GM18858 (cell line): ENCODE measurements at regions not wholly inside any gene's neighbourhood (a gene's known extent, or its start where the extent isn't known, plus 50 kb on each side); places are given as distances from the start of the nearest gene placed in this dataset.
"Not testable (repeated sequence)": the region's sequence is repeated elsewhere in the genome, so short reads cannot be mapped to it uniquely, and the experiment has no call there.

Source experiments
- ATAC-seq: cut with Tn5 transposase; IDR thresholded peaks from one replicate; pipeline ENCODE4 v1.9.1; 2021; ENCODE audit not compliant: unreplicated experiment

GRCh38 chr5:29231154-29231553 is 1962.3 kb upstream of the CDH6 start:
- no peak for ATAC-seq

DNA sequence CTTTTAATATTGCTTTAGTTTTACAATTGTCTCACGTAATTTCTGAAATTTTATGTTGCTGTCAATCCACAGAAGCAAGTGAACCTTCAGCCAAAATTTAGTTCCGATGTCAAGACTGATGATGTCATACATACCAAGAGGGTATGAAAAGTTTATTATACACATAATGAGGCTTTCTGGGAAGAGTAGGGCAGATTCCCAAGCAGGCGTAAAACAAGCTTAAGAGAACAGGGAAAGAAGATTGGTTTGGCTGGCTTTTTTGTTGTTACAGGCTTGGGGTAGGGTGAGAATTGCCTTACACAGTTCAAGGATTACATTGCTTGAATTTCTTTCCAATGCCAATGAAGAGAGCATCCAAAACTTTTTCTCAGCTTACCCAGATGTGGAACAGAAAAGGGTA is 1962.9 kb upstream of the CDH6 start:
- ATAC-seq: no peak

DNA sequence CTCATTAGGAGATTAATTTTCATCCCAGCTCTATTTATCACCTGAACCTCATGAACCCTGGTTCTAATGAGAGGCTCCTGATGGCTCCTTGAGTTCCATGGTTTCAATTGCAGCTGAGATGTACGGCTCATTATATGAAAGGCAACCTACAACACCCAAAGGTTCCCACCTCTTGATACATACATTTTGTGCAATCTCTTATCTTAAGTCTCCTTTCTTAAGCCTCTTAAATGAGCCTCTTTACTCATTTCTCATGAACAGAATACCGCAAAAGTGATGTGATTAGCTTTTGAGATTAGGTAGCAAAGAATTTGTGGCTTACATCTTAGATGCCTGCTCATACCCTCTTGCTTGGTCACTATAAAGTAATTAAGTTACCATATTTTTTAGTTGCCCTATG is 1964.0 kb upstream of the CDH6 start:
- no peak for ATAC-seq

DNA sequence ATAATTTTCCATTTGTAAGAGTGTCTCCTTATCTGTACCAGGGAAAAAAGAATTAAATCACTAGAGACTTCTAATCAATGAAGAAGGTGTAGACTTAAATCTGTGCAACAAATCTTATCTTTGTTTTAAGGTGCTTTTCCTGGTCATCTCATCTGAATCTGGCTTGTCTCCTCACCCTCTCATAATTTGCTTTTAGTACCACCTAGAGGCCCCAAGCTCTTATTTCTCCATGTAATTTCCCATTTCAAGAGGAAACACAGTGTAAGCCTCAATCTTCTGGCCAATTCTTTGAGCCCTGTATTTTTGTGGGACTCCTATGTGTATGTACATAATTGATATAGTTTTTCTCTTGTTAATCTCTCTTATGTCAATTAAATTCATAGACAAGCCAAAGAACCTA is 1975.3 kb upstream of the CDH6 start:
- no peak for ATAC-seq

- ATAC-seq: no peak
Observed at GRCh38 chr5:29214839-29215238, 1978.6 kb upstream of the CDH6 start.

DNA sequence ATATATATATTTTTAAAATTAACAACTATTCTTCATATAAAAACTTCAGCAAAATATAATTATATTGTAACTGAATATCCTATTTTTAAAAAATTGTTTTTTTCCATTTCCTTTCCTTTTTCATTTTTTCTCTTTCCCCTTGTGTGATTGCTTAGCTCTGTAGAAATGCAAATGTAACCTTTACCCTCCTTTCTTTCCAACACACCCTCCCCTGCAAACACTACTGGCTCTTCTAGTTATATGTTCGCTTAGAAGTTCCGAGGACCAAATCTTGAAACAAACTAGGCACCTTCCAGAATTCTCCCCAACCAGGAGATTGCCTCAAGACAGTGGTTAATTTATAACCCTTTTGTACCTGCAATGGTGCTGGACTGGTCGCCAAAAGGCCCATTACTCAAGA is 1980.0 kb upstream of the CDH6 start:
- no peak for ATAC-seq

DNA sequence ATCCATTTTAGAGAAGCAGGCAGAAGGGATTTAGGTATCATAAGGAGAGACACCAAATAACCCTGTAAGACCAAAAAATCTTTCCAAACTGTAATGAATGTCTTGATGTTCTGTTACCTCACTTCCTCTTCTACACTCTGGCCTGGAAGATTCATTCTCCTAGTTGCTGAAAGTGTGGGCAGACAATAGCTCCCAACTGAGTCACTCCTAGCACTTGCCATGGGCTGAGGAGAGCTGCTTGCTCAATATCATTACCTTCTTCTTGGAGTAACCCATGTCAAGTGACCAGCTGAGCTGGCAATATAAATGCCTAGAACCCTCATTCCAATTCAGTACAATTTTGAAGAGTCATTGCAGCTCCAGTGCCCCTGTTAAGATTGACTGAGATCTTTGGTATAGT is 1985.5 kb upstream of the CDH6 start:
- ATAC-seq: no peak

DNA sequence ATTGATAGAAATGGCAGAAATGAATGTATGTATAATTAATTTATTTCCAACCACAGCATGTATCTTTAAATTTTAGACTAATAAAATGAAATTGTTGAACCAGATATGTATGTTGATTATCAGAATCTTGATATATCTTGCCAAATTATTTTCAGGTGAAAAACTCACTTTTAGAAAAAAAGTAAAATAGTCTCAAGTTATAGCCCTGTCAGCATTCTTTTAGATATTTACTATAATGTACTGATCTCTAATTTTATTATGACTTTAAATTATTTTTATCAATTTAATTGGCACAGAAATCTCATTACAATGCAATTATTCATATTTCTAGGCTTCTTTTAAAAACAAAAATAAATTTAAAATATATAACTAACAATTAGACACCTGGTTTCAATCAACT is 1990.4 kb upstream of the CDH6 start:
- ATAC-seq: no peak

DNA sequence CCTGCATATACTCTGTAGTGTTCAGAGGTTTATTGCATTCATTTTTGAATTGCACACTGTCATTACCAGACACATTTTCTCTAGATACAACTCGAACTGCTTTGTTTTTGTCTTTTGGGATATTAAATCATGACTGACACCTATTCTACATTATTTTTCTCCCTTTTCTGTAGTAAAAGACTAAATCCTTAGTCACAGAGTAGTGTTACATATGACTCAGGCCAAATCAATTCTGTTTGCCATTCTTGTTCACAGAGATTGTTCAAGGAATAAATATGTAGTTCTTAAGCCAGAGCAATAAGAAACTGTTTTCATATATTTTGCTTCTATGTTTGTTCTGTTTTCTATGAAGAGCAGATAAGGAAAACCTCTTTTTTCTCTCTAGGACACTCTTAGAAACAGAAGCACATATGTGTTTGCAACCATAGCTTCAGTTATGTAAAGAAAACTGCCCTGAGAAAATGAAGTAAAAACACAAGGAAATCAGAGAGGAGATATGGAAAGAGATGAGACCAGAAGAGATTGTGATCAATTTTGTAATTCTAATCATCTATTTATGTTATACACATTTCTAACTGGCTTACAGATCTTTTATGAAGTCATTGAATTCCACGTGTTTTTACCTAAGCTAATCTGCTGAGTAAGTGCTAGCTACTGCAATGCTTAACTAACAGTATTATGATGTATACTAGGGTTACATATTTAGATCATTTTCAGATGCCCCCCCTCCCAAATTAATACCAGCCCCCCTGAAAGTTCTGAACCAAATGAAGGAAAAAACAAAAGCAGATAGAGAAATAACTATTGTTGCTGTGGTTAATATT is 1995.6 kb upstream of the CDH6 start:
- ATAC-seq: no peak

DNA sequence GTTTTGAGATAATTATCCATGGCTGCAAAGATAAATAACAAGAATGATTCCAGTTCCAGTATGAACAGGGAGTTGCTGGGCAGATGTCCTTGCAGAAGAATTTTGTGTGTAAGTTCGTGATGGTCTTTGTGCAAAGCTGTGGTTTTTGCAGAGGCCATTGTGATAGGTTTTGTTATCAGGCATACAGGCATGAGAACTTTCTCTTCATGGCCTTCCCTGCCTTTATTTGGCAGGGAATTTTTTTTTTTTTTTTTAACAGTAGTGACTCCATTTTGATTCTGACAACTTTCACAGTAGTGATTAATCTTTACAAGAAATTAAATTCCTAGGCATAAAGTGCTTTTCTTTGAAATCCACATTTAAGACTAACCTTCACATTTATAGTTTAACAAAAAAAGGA is 1999.5 kb upstream of the CDH6 start:
- no peak for ATAC-seq

DNA sequence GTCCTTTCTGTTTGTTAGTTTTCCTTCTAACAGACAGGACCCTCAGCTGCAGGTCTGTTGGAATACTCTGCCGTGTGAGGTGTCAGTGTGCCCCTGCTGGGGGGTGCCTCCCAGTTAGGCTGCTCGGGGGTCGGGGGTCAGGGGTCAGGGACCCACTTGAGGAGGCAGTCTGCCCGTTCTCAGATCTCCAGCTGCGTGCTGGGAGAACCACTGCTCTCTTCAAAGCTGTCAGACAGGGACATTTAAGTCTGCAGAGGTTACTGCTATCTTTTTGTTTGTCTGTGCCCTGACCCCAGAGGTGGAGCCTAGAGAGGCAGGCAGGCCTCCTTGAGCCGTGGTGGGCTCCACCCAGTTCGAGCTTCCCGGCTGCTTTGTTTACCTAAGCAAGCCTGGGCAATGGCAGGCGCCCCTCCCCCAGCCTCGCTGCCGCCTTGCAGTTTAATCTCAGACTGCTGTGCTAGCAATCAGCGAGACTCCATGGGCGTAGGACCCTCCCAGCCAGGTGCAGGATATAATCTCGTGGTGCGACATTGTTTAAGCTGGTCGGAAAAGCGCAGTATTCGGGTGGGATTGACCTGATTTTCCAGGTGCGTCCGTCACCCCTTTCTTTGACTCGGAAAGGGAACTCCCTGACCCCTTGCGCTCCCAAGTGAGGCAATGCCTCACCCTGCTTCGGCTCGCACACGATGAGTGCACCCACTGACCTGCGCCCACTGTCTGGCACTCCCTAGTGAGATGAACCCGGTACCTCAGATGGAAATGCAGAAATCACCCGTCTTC is 2002.0 kb upstream of the CDH6 start:
- ATAC-seq: not testable (repeated sequence)

- ATAC-seq: not testable (repeated sequence)
Observed at GRCh38 chr5:29190398-29190797, 2003.1 kb upstream of the CDH6 start.

DNA sequence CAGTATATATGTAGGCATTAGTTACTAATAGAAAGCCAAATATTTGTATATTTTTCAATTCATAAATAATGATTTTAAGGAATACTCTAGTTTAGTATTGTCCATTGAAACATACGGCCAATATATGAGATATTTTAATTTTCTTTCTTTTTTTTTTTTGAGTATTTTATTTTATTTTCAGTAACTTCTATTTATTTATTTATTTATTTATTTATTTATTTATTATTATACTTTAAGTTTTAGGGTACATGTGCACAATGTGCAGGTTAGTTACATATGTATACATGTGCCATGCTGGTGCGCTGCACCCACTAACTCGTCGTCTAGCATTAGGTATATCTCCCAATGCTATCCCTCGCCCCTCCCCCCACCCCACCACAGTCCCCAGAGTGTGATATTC is 2007.1 kb upstream of the CDH6 start:
- not testable (repeated sequence) for ATAC-seq

- no peak for ATAC-seq
Observed at GRCh38 chr5:29185558-29185957, 2007.9 kb upstream of the CDH6 start.

GRCh38 chr5:29175774-29176173 is 2017.7 kb upstream of the CDH6 start:
- ATAC-seq: no peak

- ATAC-seq: no peak
Observed at GRCh38 chr5:29170599-29170998, 2022.9 kb upstream of the CDH6 start.

GRCh38 chr5:29169886-29170285 is 2023.6 kb upstream of the CDH6 start:
- no peak for ATAC-seq

DNA sequence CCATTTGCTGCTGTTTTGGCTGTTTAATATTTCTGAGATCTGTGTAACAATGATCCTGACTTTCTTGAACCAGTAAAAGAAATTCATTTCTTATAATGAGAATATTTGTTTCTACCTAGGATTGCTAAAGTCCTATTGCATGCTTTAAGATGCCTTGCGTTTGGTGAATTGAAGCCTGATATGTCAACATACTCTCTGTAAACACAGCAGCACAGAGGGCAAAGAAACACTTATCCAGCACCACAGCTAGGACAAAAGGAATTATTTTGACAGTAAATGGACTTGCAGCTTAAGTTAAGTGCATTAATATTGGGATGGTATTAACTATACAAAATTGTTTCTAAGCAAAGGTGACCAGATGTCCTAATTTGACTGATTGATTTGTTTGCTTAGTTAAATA is 2031.2 kb upstream of the CDH6 start:
- ATAC-seq: no peak

GRCh38 chr5:29161399-29162291 is 2031.8 kb upstream of the CDH6 start:
- ATAC-seq: no peak

- no peak for ATAC-seq
Observed at GRCh38 chr5:29157975-29158374, 2035.5 kb upstream of the CDH6 start.

DNA sequence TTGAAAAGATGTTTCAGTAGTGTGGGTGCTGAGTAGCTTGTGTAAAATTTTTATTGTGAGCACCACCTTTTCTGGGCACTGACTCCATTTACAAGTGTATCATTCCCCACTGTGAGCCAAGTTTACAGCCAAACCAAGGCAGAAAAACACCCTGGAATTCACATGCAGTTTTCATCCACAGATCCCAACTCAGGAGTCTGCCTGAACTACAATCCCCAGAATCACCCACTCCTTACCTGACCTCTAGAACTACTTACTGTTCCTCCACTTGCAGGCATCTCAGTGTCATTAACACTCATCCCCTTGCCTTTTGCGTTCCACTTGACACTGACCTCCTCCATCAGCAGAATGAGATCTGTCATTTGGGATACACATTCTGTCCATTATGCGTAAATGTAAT is 2042.6 kb upstream of the CDH6 start:
- ATAC-seq: no peak
